ENCODE measurements at regions not wholly inside any gene's neighbourhood (a gene's known extent, or its start where the extent isn't known, plus 50 kb on each side); places are given as distances from the start of the nearest gene placed in this dataset.

- no peaks in the 10 kb centered on the region for H3K27me3 ChIP-seq
- no peak for TF ChIP-seq POLR2AphosphoS5 (IDR thresholded peaks at IDR 0.05; ENCODE audit: insufficient read depth in 1 of 2, low read depth in 1 of 2)
- TF ChIP-seq POLR2A (IDR thresholded peaks at IDR 0.05): no peak
- TF ChIP-seq CTCF (IDR thresholded peaks at IDR 0.05): no peak
- intact Hi-C loops (cut with DNase I): no loop called here
- H3K4me3 ChIP-seq: no peak overlapping the region
- no peak overlapping the region for H3K27ac ChIP-seq
- DNase-seq (ENCODE audit: extremely low spot score in 2 of 2): no peak
- no peaks in the 10 kb centered on the region for H3K9me3 ChIP-seq
- no peaks in the 10 kb centered on the region for H3K36me3 ChIP-seq
- no peaks in the 10 kb centered on the region for H3K4me1 ChIP-seq
These were observed 662.5 kb upstream of the SALL1 start for GRCh38 chr16:51813609-51814008.

GRCh38 chr16:51812945-51813344, 661.9 kb upstream of the SALL1 start:
- no peak for DNase-seq (ENCODE audit: extremely low spot score in 2 of 2)
- no peak for TF ChIP-seq POLR2AphosphoS5 (IDR thresholded peaks at IDR 0.05; ENCODE audit: insufficient read depth in 1 of 2, low read depth in 1 of 2)
- no peak for TF ChIP-seq POLR2A (IDR thresholded peaks at IDR 0.05)
- no peak for TF ChIP-seq CTCF (IDR thresholded peaks at IDR 0.05)
- H3K4me3 ChIP-seq: no peak overlapping the region
- no peak overlapping the region for H3K27ac ChIP-seq
- intact Hi-C loops (cut with DNase I): no loop called here
- no peaks in the 10 kb centered on the region for H3K27me3 ChIP-seq
- no peaks in the 10 kb centered on the region for H3K4me1 ChIP-seq
- no peaks in the 10 kb centered on the region for H3K36me3 ChIP-seq
- no peaks in the 10 kb centered on the region for H3K9me3 ChIP-seq

- H3K27me3 ChIP-seq: no peaks in the 10 kb centered on the region
- no peaks in the 10 kb centered on the region for H3K4me1 ChIP-seq
- TF ChIP-seq CTCF (IDR thresholded peaks at IDR 0.05): no peak
- no peak for TF ChIP-seq POLR2AphosphoS5 (IDR thresholded peaks at IDR 0.05; ENCODE audit: insufficient read depth in 1 of 2, low read depth in 1 of 2)
- no peak for TF ChIP-seq POLR2A (IDR thresholded peaks at IDR 0.05)
- no peak for DNase-seq (ENCODE audit: extremely low spot score in 2 of 2)
- no peak overlapping the region for H3K27ac ChIP-seq
- no peaks in the 10 kb centered on the region for H3K36me3 ChIP-seq
- no peak overlapping the region for H3K4me3 ChIP-seq
- intact Hi-C loops (cut with DNase I): no loop called here
- H3K9me3 ChIP-seq: no peaks in the 10 kb centered on the region
These were observed 656.5 kb upstream of the SALL1 start for GRCh38 chr16:51807551-51807950.

GRCh38 chr16:51801635-51802034, 650.6 kb upstream of the SALL1 start:
- H3K4me1 ChIP-seq: no peaks in the 10 kb centered on the region
- no peaks in the 10 kb centered on the region for H3K27me3 ChIP-seq
- no peak overlapping the region for H3K27ac ChIP-seq
- no peaks in the 10 kb centered on the region for H3K9me3 ChIP-seq
- intact Hi-C loops (cut with DNase I): no loop called here
- DNase-seq (ENCODE audit: extremely low spot score in 2 of 2): no peak
- no peak overlapping the region for H3K4me3 ChIP-seq
- TF ChIP-seq CTCF (IDR thresholded peaks at IDR 0.05) (no peak), POLR2A (IDR thresholded peaks at IDR 0.05) (no peak), POLR2AphosphoS5 (IDR thresholded peaks at IDR 0.05; ENCODE audit: insufficient read depth in 1 of 2, low read depth in 1 of 2) (no peak)
- H3K36me3 ChIP-seq: no peaks in the 10 kb centered on the region

- no peaks in the 10 kb centered on the region for H3K9me3 ChIP-seq
- no peak for DNase-seq (ENCODE audit: extremely low spot score in 2 of 2)
- no peaks in the 10 kb centered on the region for H3K4me1 ChIP-seq
- intact Hi-C loops (cut with DNase I): no loop called here
- no peaks in the 10 kb centered on the region for H3K36me3 ChIP-seq
- H3K27ac ChIP-seq: no peak overlapping the region
- TF ChIP-seq POLR2AphosphoS5 (IDR thresholded peaks at IDR 0.05; ENCODE audit: insufficient read depth in 1 of 2, low read depth in 1 of 2) (no peak), CTCF (IDR thresholded peaks at IDR 0.05) (no peak)
- H3K27me3 ChIP-seq: no peaks in the 10 kb centered on the region
- H3K4me3 ChIP-seq: no peak overlapping the region
These were observed 646.7 kb upstream of the SALL1 start for GRCh38 chr16:51797669-51798259.

Measured in vagina (tissue), 2 donors.